ENCODE measurements at regions not wholly inside any gene's neighbourhood (a gene's known extent, or its start where the extent isn't known, plus 50 kb on each side); places are given as distances from the start of the nearest gene placed in this dataset.

- no peak for DNase-seq (ENCODE audit: low spot score)
- no peaks in the 10 kb centered on the region for H3K9me3 Mint-ChIP-seq
- peaks cover 3% of the 10 kb centered on the region for H3K36me3 Mint-ChIP-seq (ENCODE audit: low read depth)
- peaks cover 87% of the 10 kb centered on the region for H3K27me3 Mint-ChIP-seq (ENCODE audit: low read depth)
- H3K27ac Mint-ChIP-seq = no peak overlapping the region
- peaks cover 12% of the 10 kb centered on the region for H3K4me1 Mint-ChIP-seq (ENCODE audit: low read depth)
- no peak overlapping the region for H3K4me3 Mint-ChIP-seq
These were observed 83.6 kb downstream of the CCR1 start for GRCh38 chr3:46124216-46125177.

GRCh38 chr3:46123646-46124045, 84.5 kb downstream of the CCR1 start:
- no peaks in the 10 kb centered on the region for H3K9me3 Mint-ChIP-seq
- no peak for DNase-seq (ENCODE audit: low spot score)
- H3K4me1 Mint-ChIP-seq (ENCODE audit: low read depth) = peaks cover 5% of the 10 kb centered on the region
- H3K4me3 Mint-ChIP-seq = no peak overlapping the region
- peaks cover 90% of the 10 kb centered on the region for H3K27me3 Mint-ChIP-seq (ENCODE audit: low read depth)
- H3K36me3 Mint-ChIP-seq (ENCODE audit: low read depth) = peaks cover 3% of the 10 kb centered on the region
- H3K27ac Mint-ChIP-seq = no peak overlapping the region

GRCh38 chr3:46122091-46122490, 86.0 kb downstream of the CCR1 start:
- DNase-seq (ENCODE audit: low spot score) = no peak
- H3K27ac Mint-ChIP-seq = no peak overlapping the region
- no peak overlapping the region for H3K4me3 Mint-ChIP-seq
- H3K9me3 Mint-ChIP-seq = no peaks in the 10 kb centered on the region
- peaks cover 1% of the 10 kb centered on the region for H3K4me1 Mint-ChIP-seq (ENCODE audit: low read depth)
- peaks cover 84% of the 10 kb centered on the region for H3K27me3 Mint-ChIP-seq (ENCODE audit: low read depth)
- no peaks in the 10 kb centered on the region for H3K36me3 Mint-ChIP-seq (ENCODE audit: low read depth)

- H3K4me3 Mint-ChIP-seq = no peak overlapping the region
- H3K9me3 Mint-ChIP-seq = no peaks in the 10 kb centered on the region
- H3K4me1 Mint-ChIP-seq (ENCODE audit: low read depth) = peaks cover 1% of the 10 kb centered on the region
- H3K27ac Mint-ChIP-seq = no peak overlapping the region
- H3K27me3 Mint-ChIP-seq (ENCODE audit: low read depth) = peaks cover 73% of the 10 kb centered on the region
- no peak for DNase-seq (ENCODE audit: low spot score)
- H3K36me3 Mint-ChIP-seq (ENCODE audit: low read depth) = no peaks in the 10 kb centered on the region
These were observed 87.1 kb downstream of the CCR1 start for GRCh38 chr3:46120983-46121382.

GRCh38 chr3:46119709-46120498, 88.2 kb downstream of the CCR1 start:
- Mint-ChIP-seq H3K36me3 (ENCODE audit: low read depth) (no peaks in the 10 kb centered on the region), H3K4me1 (ENCODE audit: low read depth) (peaks cover 1% of the 10 kb centered on the region), H3K9me3 (no peaks in the 10 kb centered on the region), H3K4me3 (no peak overlapping the region), H3K27me3 (ENCODE audit: low read depth) (peaks cover 63% of the 10 kb centered on the region), H3K27ac (no peak overlapping the region)
- no peak for DNase-seq (ENCODE audit: low spot score)

GRCh38 chr3:46119253-46119652, 88.9 kb downstream of the CCR1 start:
- H3K4me1 Mint-ChIP-seq (ENCODE audit: low read depth) = peaks cover 1% of the 10 kb centered on the region
- H3K36me3 Mint-ChIP-seq (ENCODE audit: low read depth) = no peaks in the 10 kb centered on the region
- no peak overlapping the region for H3K27ac Mint-ChIP-seq
- no peaks in the 10 kb centered on the region for H3K9me3 Mint-ChIP-seq
- DNase-seq (ENCODE audit: low spot score) = no peak
- no peak overlapping the region for H3K4me3 Mint-ChIP-seq
- peaks cover 60% of the 10 kb centered on the region for H3K27me3 Mint-ChIP-seq (ENCODE audit: low read depth)

- Mint-ChIP-seq H3K4me3 (no peak overlapping the region), H3K27ac (no peak overlapping the region), H3K27me3 (ENCODE audit: low read depth) (peaks cover 49% of the 10 kb centered on the region), H3K4me1 (ENCODE audit: low read depth) (peaks cover 1% of the 10 kb centered on the region), H3K9me3 (peaks cover 6% of the 10 kb centered on the region), H3K36me3 (ENCODE audit: low read depth) (peaks cover 2% of the 10 kb centered on the region)
- no peak for DNase-seq (ENCODE audit: low spot score)
These were observed 89.7 kb upstream of the XCR1 start for GRCh38 chr3:46116996-46117395.

GRCh38 chr3:46114323-46114988, 87.2 kb upstream of the XCR1 start:
- Mint-ChIP-seq H3K27me3 (ENCODE audit: low read depth) (peaks cover 32% of the 10 kb centered on the region), H3K4me3 (no peak overlapping the region), H3K27ac (no peak overlapping the region), H3K4me1 (ENCODE audit: low read depth) (peaks cover 18% of the 10 kb centered on the region), H3K36me3 (ENCODE audit: low read depth) (peaks cover 2% of the 10 kb centered on the region), H3K9me3 (peaks cover 10% of the 10 kb centered on the region)
- DNase-seq (ENCODE audit: low spot score) = no peak

GRCh38 chr3:46113608-46114007, 86.3 kb upstream of the XCR1 start:
- H3K36me3 Mint-ChIP-seq (ENCODE audit: low read depth) = peaks cover 5% of the 10 kb centered on the region
- H3K4me1 Mint-ChIP-seq (ENCODE audit: low read depth) = peaks cover 24% of the 10 kb centered on the region
- H3K4me3 Mint-ChIP-seq = no peak overlapping the region

GRCh38 chr3:46112984-46113383, 85.7 kb upstream of the XCR1 start:
- DNase-seq (ENCODE audit: low spot score) = no peak
- no peak overlapping the region for H3K4me3 Mint-ChIP-seq
- no peak overlapping the region for H3K27ac Mint-ChIP-seq
- peaks cover 27% of the 10 kb centered on the region for H3K4me1 Mint-ChIP-seq (ENCODE audit: low read depth)
- H3K27me3 Mint-ChIP-seq (ENCODE audit: low read depth) = peaks cover 35% of the 10 kb centered on the region
- peaks cover 5% of the 10 kb centered on the region for H3K36me3 Mint-ChIP-seq (ENCODE audit: low read depth)
- H3K9me3 Mint-ChIP-seq = peaks cover 10% of the 10 kb centered on the region

More at GRCh38 chr3:46113608-46114007, 86.3 kb upstream of the XCR1 start:
- no peak for DNase-seq (ENCODE audit: low spot score)
- Mint-ChIP-seq H3K27me3 (ENCODE audit: low read depth) (peaks cover 32% of the 10 kb centered on the region), H3K27ac (no peak overlapping the region), H3K9me3 (peaks cover 10% of the 10 kb centered on the region)

GRCh38 chr3:46112296-46112695, 85.0 kb upstream of the XCR1 start:
- DNase-seq (ENCODE audit: low spot score) = no peak
- Mint-ChIP-seq H3K36me3 (ENCODE audit: low read depth) (peaks cover 5% of the 10 kb centered on the region), H3K4me3 (no peak overlapping the region), H3K4me1 (ENCODE audit: low read depth) (peaks cover 30% of the 10 kb centered on the region), H3K27me3 (ENCODE audit: low read depth) (peaks cover 29% of the 10 kb centered on the region), H3K27ac (no peak overlapping the region), H3K9me3 (peaks cover 10% of the 10 kb centered on the region)

- DNase-seq (ENCODE audit: low spot score) = no peak
- H3K27ac Mint-ChIP-seq = peak overlapping the region; percentile 29
- H3K36me3 Mint-ChIP-seq (ENCODE audit: low read depth) = peaks cover 5% of the 10 kb centered on the region
- peaks cover 10% of the 10 kb centered on the region for H3K9me3 Mint-ChIP-seq
- H3K4me3 Mint-ChIP-seq = no peak overlapping the region
- H3K27me3 Mint-ChIP-seq (ENCODE audit: low read depth) = peaks cover 37% of the 10 kb centered on the region
- peaks cover 30% of the 10 kb centered on the region for H3K4me1 Mint-ChIP-seq (ENCODE audit: low read depth)
These were observed 83.6 kb upstream of the XCR1 start for GRCh38 chr3:46110701-46111493.

GRCh38 chr3:46107682-46108081, 80.4 kb upstream of the XCR1 start:
- peaks cover 53% of the 10 kb centered on the region for H3K27me3 Mint-ChIP-seq (ENCODE audit: low read depth)
- no peak for DNase-seq (ENCODE audit: low spot score)
- no peak overlapping the region for H3K4me3 Mint-ChIP-seq
- H3K4me1 Mint-ChIP-seq (ENCODE audit: low read depth) = peaks cover 35% of the 10 kb centered on the region
- H3K9me3 Mint-ChIP-seq = peaks cover 10% of the 10 kb centered on the region
- H3K36me3 Mint-ChIP-seq (ENCODE audit: low read depth) = peaks cover 5% of the 10 kb centered on the region
- no peak overlapping the region for H3K27ac Mint-ChIP-seq

Measured in T-helper 2 cell treated with Interferon-gamma antibody and Interleukin-4, amounts not matched to agents 5 μg/mL and 100 μg/mL, for 36 hours (primary cell).